ENCODE measurements at regions not wholly inside any gene's neighbourhood (a gene's known extent, or its start where the extent isn't known, plus 50 kb on each side); places are given as distances from the start of the nearest gene placed in this dataset.

DNA sequence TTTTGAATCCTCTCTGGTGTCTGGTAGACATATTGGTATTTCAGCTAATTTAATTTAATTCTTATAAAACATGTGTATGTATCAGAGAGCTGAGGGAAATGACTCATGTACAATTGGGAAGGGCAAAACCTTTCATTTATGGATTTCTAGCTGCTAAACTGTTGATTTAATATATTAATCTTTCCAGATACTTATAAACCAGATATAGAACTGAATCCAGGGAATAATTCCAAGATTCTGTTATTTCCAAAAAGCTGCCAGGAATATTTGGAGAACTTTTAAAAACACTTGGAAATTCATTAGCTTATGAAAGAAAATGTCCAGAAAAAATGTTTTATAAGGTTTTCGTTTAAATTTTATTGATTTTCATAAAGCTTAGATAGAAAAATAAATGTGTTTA lies 295.5 kb downstream of the YTHDC2 start:
- TF ChIP-seq, protein P1, sequence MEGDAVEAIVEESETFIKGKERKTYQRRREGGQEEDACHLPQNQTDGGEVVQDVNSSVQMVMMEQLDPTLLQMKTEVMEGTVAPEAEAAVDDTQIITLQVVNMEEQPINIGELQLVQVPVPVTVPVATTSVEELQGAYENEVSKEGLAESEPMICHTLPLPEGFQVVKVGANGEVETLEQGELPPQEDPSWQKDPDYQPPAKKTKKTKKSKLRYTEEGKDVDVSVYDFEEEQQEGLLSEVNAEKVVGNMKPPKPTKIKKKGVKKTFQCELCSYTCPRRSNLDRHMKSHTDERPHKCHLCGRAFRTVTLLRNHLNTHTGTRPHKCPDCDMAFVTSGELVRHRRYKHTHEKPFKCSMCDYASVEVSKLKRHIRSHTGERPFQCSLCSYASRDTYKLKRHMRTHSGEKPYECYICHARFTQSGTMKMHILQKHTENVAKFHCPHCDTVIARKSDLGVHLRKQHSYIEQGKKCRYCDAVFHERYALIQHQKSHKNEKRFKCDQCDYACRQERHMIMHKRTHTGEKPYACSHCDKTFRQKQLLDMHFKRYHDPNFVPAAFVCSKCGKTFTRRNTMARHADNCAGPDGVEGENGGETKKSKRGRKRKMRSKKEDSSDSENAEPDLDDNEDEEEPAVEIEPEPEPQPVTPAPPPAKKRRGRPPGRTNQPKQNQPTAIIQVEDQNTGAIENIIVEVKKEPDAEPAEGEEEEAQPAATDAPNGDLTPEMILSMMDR (IDR thresholded peaks at IDR 0.05), result no peak
- no peak for TF ChIP-seq POLR2A (IDR thresholded peaks at IDR 0.05)
